ENCODE measurements at regions not wholly inside any gene's neighbourhood (a gene's known extent, or its start where the extent isn't known, plus 50 kb on each side); places are given as distances from the start of the nearest gene placed in this dataset.
"Not testable (repeated sequence)": the region's sequence is repeated elsewhere in the genome, so short reads cannot be mapped to it uniquely, and the experiment has no call there.

DNA sequence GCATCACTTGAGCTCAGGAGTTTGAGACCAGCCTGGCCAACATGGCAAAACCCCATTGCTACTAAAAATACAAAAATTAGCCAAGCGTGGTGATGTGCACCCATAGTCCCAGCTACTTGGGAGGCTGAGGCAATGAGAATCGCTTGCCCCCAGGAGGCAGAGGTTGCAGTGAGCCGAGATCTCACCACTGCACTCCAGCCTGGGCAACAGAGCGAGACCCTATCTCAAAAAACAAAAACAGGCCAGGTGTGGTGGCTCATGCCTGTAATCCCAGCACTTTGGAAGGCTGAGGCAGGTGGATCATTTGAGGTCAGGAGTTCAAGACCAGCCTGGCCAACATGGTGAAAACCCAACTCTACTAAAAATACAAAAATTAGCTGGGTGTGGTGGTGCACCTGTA lies 89.6 kb upstream of the EPCAM start:
- TF ChIP-seq EZH2 (IDR thresholded peaks at IDR 0.05; ENCODE audit: insufficient read depth, poor library complexity, severe bottlenecking); EZH2phosphoT487 (IDR thresholded peaks at IDR 0.05; ENCODE audit: insufficient read depth, low read depth): not testable (repeated sequence)
